GM21723 (cell line): ENCODE measurements at regions not wholly inside any gene's neighbourhood (a gene's known extent, or its start where the extent isn't known, plus 50 kb on each side); places are given as distances from the start of the nearest gene placed in this dataset.
A peak's percentile ranks its signal among the peaks of the same experiment; 100 is the strongest.

Source experiments
- ATAC-seq: cut with Tn5 transposase; IDR thresholded peaks from one replicate; pipeline ENCODE4 v1.9.1; 2021; ENCODE audit warnings: mild to moderate bottlenecking, moderate library complexity; ENCODE audit not compliant: unreplicated experiment

DNA sequence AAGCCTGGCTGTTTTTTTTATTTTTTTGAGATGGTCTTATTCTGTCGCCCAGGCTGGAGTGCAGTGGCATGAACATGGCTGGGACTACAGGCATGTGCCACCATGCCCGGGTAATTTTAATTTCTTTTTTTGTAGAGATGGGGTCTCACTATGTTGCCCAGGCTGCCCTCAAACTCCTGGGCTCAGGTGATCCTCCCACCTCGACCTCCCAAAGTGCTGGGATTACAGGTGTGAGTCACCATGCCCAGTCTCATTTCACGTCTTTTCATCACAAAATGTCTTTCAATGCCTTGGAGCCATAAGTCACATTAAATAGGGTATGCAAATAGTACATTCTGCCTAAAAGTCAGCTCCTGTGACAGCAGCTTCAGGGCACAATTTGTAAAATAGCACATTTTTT lies 52.8 kb downstream of the SOX2 start:
- ATAC-seq: no peak

GRCh38 chr3:181770296-181770695 lies 58.6 kb downstream of the SOX2 start:
- ATAC-seq: no peak

- ATAC-seq: no peak
Measured at GRCh38 chr3:181771120-181771519, 59.4 kb downstream of the SOX2 start.

DNA sequence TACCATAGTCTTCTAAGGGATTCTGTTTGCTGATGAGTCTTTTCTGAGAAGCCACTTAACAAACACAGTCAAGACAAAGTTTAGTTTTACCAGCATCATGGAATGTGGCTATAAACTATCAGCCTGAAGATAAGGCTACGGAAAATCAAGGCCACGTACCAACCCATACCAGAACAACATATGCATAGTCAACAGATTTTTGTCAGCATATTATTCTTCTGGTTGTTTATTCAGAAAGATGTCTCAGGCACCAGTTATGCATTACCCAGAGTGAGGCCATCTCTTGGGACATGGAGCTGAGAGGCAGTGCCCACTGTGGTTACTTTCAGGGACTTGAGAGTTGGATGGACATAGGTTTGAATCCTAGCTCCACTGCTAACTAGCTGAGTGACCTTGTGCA lies 60.4 kb downstream of the SOX2 start:
- ATAC-seq: no peak

DNA sequence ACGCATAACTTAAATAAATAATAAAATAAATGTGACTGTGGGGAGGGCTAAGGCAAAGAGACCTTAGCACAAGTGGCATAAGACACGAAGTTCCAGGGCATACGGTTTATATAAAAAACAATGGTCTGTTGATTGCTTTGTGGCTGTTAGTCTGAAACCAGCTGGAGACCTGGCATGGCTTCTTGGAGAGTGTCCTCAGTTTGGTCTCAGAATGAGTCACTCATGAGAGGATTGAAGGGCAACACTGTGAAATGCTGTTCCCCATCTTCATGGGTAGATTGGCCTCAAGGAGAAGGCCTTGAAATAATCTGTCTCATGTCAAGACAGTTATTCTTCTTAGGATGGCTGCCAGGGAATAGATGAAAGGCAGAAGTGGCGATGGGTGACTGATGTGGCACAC lies 62.2 kb downstream of the SOX2 start:
- ATAC-seq: no peak

GRCh38 chr3:181782306-181782954 lies 70.7 kb downstream of the SOX2 start:
- no peak for ATAC-seq

- no peak for ATAC-seq
Measured at GRCh38 chr3:181790561-181790960, 78.8 kb downstream of the SOX2 start.

DNA sequence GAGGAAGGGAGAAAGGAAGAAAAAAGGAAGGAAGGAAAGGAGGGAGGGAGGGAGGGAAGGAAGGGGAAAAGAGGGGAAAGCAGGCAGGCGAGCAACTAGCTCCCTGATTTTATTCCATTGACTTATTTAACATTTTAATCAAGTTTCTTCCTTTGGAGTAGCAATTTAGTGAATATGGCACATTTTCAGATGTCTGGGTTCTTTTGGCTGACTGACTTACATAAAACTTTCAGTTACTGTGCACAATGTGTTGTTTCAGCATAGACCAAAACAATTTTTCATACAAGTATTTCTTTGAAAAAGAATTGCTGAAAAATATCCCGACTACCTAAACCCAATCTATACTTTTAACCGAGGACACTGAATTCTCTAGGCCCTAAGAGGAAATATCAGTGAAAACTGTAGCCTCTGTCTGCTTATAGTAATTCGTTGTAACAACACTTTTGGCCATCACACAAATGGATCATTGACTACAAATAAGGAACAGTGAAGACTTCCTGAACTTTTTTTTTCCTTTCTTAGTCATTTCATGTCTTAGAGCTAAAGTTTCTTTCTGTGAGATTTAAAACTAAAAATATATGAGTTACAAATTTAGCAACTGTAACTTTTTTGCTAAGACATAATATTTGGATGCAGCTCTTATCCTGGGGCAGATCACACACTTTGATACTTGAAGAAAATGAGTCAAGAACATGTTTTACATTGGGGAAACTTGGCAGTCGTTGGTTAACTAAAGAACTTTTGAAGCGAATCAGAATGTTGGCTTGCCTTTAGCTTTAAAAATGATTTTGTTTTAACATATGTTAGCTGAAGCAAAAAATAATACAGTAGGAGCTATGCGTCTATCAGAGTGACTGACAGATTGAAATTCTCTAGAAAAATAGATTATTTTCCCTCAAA lies 79.6 kb downstream of the SOX2 start:
- no peak for ATAC-seq

DNA sequence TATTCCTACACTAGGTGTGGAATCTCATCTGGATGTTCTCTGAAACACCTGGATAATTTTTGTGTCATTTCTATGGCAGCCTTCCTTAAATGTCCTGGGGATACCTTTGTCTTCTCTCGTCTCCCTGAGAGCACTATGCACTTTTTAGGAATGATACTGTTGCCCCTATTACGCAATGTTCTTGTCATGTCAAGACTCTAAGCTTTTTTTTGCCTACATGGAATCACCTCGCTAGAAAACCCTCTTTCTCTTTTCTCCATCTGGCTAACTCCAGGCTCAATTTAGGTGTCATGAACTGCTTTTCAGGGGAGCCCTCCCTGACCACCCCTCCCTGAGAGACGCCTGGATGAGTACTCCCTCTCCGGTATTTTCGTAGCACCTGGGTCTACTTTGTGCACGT lies 81.3 kb downstream of the SOX2 start:
- no peak for ATAC-seq

GRCh38 chr3:181794011-181794790 lies 82.5 kb downstream of the SOX2 start:
- ATAC-seq: no peak

DNA sequence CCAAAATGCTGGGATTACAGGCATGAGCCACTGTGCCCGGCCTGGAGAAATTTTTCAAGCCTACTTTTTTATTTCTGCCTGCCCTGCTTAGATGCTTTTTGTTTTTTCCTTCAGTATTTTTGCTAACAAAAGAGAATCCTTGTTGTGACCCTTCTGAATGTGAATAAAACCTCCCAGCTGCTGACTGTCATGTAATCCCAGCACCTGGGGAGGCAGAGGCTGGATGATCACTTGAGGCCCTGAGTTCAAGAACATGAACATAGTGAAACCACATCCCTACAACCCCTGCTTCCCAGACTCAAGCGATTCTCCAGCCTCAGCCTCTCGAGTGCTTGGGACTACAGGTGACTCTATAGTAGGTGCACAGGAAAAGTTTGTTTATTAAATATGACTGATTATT lies 84.9 kb downstream of the SOX2 start:
- ATAC-seq: no peak

DNA sequence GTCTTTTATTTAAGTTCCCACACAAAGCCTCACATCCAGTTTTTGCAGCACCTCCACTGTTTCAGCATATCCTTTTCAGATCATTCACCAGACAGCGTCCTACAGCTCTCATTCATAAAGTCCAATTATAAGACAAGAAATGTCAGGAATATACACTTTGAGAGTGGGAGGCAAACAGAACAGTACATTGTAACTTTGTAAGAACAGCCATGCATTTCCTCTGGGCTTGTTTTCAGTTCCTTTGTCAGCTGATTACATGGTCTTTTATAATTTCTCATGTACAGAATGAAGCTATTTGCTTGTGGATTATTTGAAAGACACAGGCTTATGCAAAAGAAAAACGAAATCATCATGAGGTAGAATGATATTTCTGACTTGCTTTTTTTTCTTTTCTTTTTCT lies 85.7 kb downstream of the SOX2 start:
- ATAC-seq: no peak

DNA sequence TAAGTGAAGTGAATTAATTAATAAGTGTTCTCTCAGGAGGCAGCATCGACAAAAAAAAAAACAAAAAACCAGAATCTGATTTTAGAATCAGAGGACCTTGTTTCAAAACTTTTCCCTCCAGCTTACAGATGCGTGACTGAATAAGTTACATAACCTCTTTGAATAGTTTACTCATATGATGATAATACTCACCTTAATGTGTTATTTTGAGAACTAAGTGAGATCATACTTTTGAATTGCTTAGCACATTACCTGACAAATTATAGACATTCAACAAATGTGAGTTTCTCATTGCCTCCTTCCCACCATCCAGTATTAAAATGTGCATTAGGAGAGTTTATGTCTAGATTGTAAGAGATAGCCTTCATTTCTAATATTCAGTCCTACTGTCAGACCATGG lies 94.0 kb downstream of the SOX2 start:
- ATAC-seq: no peak

DNA sequence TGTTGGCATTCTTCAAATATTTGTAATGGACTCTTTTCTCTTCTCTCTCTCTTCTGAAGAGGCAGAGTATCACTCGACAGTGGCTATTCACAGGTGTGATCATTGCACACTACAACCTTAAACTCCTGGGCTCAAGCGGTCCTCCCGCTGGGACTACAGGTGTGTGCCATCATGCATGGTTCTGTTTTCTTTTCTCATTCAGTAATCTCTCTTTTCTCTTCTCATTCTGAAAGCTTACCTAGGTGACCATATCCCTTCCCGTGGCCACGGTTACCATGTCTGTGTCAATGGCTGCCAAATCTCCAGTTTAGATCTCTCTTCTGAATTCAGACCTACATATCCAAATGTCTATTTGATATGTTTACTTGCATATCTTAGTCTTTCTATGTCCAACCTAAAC lies 96.3 kb downstream of the SOX2 start:
- ATAC-seq: no peak

- no peak for ATAC-seq
Measured at GRCh38 chr3:181823716-181824115, 112.0 kb downstream of the SOX2 start.

- no peak for ATAC-seq
Measured at GRCh38 chr3:181824961-181825360, 113.2 kb downstream of the SOX2 start.

DNA sequence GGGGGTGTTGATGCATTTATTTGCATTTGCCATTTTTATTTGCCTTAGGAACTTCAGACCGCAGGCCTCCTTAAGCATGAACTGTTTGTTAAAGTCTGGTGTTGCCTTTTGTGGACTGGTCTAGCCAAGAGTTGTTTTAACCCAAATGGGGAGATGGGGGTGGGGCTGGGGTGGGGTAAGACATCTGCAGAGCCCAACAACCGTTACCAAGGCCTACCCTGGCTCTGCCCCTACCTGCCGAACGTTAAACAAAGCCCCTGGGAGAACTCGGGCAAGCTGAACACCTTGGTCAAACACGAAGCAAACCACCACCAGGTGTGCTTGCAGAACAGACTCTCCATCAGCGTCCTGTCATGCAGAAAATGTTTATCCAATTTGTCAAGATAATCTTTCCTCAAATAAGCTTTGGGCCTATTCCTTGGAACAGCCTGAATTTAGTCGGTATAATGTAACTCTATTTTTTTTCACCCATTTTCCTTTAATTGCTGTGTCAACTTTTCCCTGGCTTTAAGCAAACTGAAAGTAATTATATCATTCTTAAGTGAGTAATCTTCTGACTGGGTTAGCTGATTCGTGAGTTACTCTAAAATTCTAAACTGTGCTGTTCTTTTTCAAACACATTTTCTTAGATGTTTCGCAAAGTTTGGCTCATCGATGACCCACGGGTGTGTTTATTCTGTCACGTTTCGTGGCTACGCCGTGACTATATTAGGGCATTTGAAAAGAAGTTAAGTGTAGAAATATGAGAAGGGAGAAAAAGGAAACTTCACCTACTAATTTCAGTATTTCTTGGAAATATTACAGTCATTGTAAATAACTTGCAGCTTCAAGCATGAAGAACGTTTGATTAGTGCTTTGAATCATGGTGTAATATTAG lies 127.6 kb downstream of the SOX2 start:
- ATAC-seq: peak; percentile 24

GRCh38 chr3:181839916-181840297 lies 128.2 kb downstream of the SOX2 start:
- peak; percentile 79 for ATAC-seq

- ATAC-seq: no peak
Measured at GRCh38 chr3:181844211-181844610, 132.5 kb downstream of the SOX2 start.

DNA sequence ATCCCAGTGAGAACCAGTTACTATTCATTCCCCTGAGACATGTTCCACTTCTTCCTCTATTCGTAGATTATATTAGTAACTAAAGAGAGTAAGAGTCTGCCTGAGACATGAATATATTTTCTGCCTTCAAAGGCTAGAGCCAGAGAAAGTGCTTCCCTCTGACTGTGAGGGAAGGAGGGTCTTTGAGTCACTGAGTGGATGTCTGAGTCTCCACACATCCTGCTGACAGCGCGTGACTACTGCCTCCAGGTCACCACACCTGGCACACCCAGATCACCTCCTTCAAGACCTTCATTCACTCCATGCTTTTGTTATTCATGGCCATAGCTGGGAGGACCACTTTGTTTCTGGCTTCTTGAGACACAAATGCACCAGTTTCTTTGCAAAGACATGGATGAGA lies 135.6 kb downstream of the SOX2 start:
- ATAC-seq: no peak

- ATAC-seq: no peak
Measured at GRCh38 chr3:181851063-181851462, 139.3 kb downstream of the SOX2 start.
